Astrocyte of the cerebellum (primary cell): ENCODE measurements at regions not wholly inside any gene's neighbourhood (a gene's known extent, or its start where the extent isn't known, plus 50 kb on each side); places are given as distances from the start of the nearest gene placed in this dataset.

Source experiments
- DNase-seq: peaks from one replicate; pipeline ENCODE4 v3.0.0-alpha.2; 2011; ENCODE audit warnings: low read depth
- H3K4me3 ChIP-seq: 2 replicates; pipeline ENCODE4 v1.5.1; 2011; ENCODE audit warnings: mild to moderate bottlenecking, low read depth, low read length, moderate library complexity
- CTCF ChIP-seq: IDR thresholded peaks from 2 replicates; pipeline ENCODE4 v1.5.1; 2012; ENCODE audit warnings: low read length, low read depth, moderate library complexity, mild to moderate bottlenecking; ENCODE audit errors: missing control alignments
- in situ Hi-C: cut with HindIII; loops from 2 replicates; pipeline ENCODE4 v1.10.0; 2017; ENCODE audit warnings: low sequenced_read_pairs

DNA sequence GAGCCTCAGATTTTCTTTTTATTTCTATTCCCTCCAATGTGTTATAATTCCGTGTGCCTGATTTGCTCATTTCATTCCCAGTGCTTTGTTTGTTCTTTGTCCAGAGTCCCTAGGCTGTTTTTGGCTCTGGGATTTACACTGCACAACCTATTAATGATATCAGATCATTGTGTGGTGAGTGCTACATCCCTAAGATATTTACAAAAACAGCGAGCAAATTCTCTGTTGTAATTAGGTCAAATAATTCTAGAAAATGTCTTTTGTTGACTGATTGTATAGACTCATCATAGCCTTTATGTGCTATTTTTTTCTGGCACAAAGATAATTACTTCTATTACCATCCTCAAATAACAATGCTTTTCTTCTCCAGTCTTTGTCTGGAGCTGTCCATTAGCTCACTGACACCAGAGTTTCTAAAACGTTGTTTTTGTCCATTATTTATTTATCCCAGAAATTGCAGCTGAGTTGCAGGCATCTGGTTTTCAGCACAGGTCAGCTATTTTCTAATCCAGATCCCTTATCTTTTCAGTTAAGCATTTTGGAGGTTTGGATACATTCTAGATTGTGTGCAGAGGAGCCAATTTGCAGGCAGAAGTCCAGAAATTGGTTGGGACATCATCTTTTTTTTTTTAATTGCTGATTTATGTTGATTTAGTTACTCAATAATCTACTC lies 379.9 kb upstream of the DMAC1 start:
- in situ Hi-C loops = no loop called here
- no peak for DNase-seq
- H3K4me3 ChIP-seq = no peak overlapping the region
- TF ChIP-seq CTCF = no peak

GRCh38 chr9:8172000-8172399 lies 372.4 kb upstream of the DMAC1 start:
- H3K4me3 ChIP-seq = no peak overlapping the region
- no peak for TF ChIP-seq CTCF
- in situ Hi-C loops = no loop called here
- no peak for DNase-seq

- in situ Hi-C loops = no loop called here
- TF ChIP-seq CTCF = no peak
Measured at GRCh38 chr9:8168916-8169438, 369.4 kb upstream of the DMAC1 start.

DNA sequence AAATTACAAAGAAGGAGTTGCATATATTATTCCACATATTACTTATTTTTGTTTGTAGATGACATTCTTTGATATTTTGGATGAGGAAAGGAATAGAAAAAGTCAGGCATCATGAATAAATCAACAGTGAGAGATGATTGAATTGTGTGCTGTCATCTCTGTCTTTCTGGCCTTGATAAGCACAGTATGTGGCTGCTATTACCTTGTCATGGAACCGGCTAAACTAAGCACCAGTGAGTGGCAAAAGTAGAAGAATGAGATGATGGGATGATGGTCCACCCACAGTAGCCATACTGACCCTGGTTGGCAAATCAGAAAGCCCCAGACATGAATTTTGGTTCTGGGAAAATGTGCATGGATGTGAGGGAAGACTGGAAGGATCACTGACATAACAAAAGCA lies 361.2 kb upstream of the DMAC1 start:
- DNase-seq = no peak
- no peak overlapping the region for H3K4me3 ChIP-seq
- in situ Hi-C loops = no loop called here
- no peak for TF ChIP-seq CTCF

More at GRCh38 chr9:8168916-8169438, 369.4 kb upstream of the DMAC1 start:
- DNase-seq = no peak
- H3K4me3 ChIP-seq = no peak overlapping the region

DNA sequence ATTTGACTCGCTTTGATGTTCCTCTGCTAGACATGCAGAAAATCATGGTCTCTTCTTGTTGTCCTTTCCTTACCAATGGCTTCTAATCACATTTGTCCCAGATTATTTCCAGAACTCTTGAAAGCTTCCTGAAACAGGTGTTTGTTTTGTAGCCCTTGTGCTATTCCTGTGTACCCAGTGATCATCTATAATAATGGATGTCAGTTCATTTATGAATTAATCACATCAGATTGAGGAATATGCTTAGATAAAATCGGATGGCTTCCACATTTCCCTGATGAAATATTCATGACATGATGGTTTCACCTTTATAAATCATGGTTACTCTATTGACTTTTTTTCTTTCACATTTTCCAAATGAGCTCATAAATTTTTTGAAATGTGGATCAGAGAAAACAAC lies 359.0 kb upstream of the DMAC1 start:
- no peak for TF ChIP-seq CTCF
- in situ Hi-C loops = no loop called here
- no peak overlapping the region for H3K4me3 ChIP-seq
- no peak for DNase-seq

GRCh38 chr9:8157683-8158324 lies 358.2 kb upstream of the DMAC1 start:
- no peak overlapping the region for H3K4me3 ChIP-seq
- in situ Hi-C loops = no loop called here
- no peak for TF ChIP-seq CTCF
- no peak for DNase-seq
